ENCODE measurements at regions not wholly inside any gene's neighbourhood (a gene's known extent, or its start where the extent isn't known, plus 50 kb on each side); places are given as distances from the start of the nearest gene placed in this dataset.
"Not testable (repeated sequence)": the region's sequence is repeated elsewhere in the genome, so short reads cannot be mapped to it uniquely, and the experiment has no call there.

GRCh38 chr6:25207453-25208155, 71.6 kb upstream of the CARMIL1 start:
- intact Hi-C loops (cut with micrococcal nuclease): not testable (repeated sequence)

DNA sequence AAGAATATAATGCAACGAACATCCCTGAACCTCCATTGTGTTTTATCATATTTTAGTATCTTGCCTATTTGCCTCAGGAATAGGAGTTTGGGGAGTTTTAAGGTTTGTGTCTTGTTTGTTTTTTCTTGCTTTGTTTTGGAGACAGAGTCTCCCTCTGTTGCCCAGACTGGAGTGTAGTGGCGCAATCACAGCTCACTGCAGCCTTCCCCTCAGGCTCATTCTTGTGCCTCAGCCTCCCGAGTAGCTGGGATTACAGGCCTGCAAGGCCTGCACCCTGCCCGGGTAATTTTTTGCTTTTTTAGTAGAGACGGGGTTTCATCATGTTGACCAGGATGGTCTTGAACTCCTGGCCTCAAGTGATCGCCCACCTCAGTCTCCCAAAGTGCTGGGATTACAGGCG, 63.3 kb upstream of the CARMIL1 start:
- intact Hi-C loops (cut with micrococcal nuclease): no loop called here

GRCh38 chr6:25217302-25217701, 61.9 kb upstream of the CARMIL1 start:
- intact Hi-C loops (cut with micrococcal nuclease): no loop called here

DNA sequence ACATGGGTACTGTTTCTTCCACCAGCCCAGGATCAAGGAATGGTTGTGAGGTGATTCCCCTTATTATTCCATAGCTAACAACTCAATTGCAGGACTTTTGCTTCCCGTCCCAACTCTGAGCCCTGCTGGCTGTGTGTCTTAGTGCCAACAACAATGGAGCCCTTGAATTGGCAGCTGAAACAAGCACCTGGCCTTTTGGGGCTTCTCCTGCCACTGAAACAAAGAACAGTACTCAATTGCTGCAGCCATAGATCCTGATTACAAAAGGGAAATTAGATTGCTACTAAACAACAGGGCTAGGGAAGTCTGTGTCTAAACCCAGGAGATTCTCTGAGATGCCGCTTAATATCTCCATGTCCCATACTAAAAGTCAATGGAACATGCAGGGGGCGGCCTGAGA, 61.3 kb upstream of the CARMIL1 start:
- intact Hi-C loops (cut with micrococcal nuclease): no loop called here

DNA sequence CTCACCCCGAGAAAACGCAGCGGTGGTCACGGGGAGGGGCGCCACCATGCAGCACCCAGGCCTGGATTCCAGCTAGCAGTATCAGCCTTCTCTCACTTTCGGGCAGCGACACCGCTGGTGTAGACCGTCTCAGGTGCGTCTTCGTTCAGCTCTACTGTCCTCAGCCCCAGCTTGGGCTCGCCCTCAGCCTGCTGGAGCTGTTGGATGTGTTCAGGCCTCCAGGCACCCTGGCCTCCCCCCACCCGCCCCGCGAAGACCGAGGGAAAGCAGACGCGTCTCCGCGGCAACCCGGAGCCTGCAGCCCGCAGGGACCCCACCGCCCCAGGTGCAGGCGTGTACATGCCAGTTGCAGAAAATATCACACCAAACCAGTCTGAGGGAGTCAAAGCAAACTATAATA, 60.8 kb upstream of the CARMIL1 start:
- intact Hi-C loops (cut with micrococcal nuclease): no loop called here

GRCh38 chr6:25219216-25219916, 59.8 kb upstream of the CARMIL1 start:
- intact Hi-C loops (cut with micrococcal nuclease): no loop called here

GRCh38 chr6:25219917-25220278, 59.3 kb upstream of the CARMIL1 start:
- intact Hi-C loops (cut with micrococcal nuclease): no loop called here

DNA sequence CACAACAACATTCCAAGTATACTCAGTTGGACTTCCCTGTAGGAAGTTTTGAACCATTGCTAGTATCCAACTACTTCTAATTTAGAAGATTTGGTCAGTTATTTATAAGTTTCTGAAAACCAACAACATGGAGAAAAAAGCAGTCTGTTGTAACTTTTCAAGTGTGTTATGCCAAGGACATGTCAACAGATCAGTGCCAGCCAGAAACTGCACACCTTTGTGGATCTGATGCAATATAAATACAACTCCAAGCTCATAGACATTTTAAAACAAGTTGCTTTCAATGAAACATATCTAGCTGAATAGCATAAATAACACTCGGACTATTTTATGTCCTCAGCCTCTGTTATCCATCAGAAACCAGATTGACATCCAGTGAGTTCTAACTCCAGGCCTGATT, 58.3 kb upstream of the CARMIL1 start:
- intact Hi-C loops (cut with micrococcal nuclease): no loop called here

- intact Hi-C loops (cut with micrococcal nuclease): loop anchor here (2.0 kb wide), 3 partner anchors 83 to 721 kb away; no protein-coding TSS in a partner anchor
Observed at GRCh38 chr6:25222006-25222678, 57.0 kb upstream of the CARMIL1 start.

GRCh38 chr6:25223490-25223991, 55.6 kb upstream of the CARMIL1 start:
- intact Hi-C loops (cut with micrococcal nuclease): loop anchor here (1.0 to 2.0 kb wide), 6 partner anchors 85 to 719 kb away; no protein-coding TSS in a partner anchor

DNA sequence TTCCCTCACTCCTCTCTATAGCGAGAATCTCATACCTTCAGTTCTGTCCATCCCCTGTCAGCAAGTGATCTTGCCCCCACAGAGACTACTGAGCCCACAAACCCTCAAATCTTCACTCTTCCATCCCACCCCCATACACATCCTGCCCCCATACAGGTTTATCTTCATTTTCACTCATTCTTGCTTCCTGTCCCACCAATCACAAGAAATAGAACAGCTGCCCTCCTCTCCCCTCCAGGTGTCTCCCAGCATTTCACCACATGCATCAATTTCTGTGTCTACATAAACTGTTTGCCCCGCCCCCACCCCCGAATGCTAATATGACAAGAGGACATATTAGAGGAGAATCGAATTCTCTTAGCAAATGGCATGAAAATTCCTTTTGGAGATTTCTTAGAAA, 54.9 kb upstream of the CARMIL1 start:
- intact Hi-C loops (cut with micrococcal nuclease): no loop called here

GRCh38 chr6:25227854-25228253, 51.3 kb upstream of the CARMIL1 start:
- intact Hi-C loops (cut with micrococcal nuclease): no loop called here

Data from T-helper 1 cell treated with Interleukin-12 subunit alpha and Interleukin-12 subunit beta and Interleukin-4 antibody, amounts not matched to agents 30 ng/mL and 1 ng/mL, for 36 hours (primary cell).